Endodermal cell (in vitro differentiated cells): ENCODE measurements at regions not wholly inside any gene's neighbourhood (a gene's known extent, or its start where the extent isn't known, plus 50 kb on each side); places are given as distances from the start of the nearest gene placed in this dataset.

Experiments
- DNase-seq: peaks from one replicate; pipeline ENCODE4 v3.0.0-alpha.2; 2017
- H3K27ac ChIP-seq: 2 replicates; pipeline ENCODE4 v1.5.1; 2013; ENCODE audit warnings: mild to moderate bottlenecking, low read depth, low read length, moderate library complexity
- H3K27me3 ChIP-seq: 2 replicates; pipeline ENCODE4 v1.6.1; 2013; ENCODE audit warnings: mild to moderate bottlenecking, low read length, moderate library complexity; ENCODE audit not compliant: insufficient read depth, control insufficient read depth, poor library complexity, severe bottlenecking
- H3K36me3 ChIP-seq: 2 replicates; pipeline ENCODE4 v1.7.0; 2013; ENCODE audit warnings: mild to moderate bottlenecking, low read length, moderate library complexity; ENCODE audit not compliant: control insufficient read depth, insufficient read depth
- H3K4me1 ChIP-seq: one replicate; pipeline ENCODE4 v1.7.0; 2013; ENCODE audit warnings: low read length; ENCODE audit not compliant: control insufficient read depth, insufficient read depth
- H3K4me3 ChIP-seq: 2 replicates; pipeline ENCODE4 v1.5.1; 2013; ENCODE audit warnings: mild to moderate bottlenecking, low read length, moderate library complexity
- H3K9ac ChIP-seq: 2 replicates; pipeline ENCODE4 v1.6.1; 2013; ENCODE audit warnings: mild to moderate bottlenecking, low read length, moderate library complexity; ENCODE audit not compliant: poor library complexity, severe bottlenecking; ENCODE audit errors: extremely low read depth
- H3K9me3 ChIP-seq: 2 replicates; pipeline ENCODE4 v1.6.1; 2013; ENCODE audit warnings: mild to moderate bottlenecking, low read length, moderate library complexity; ENCODE audit not compliant: control insufficient read depth
- H3K27ac Mint-ChIP-seq: 2 replicates; pipeline ENCODE4 v1.8.0; 2020; ENCODE audit warnings: mixed read lengths
- H3K27me3 Mint-ChIP-seq: 2 replicates; pipeline ENCODE4 v1.8.0; 2021; ENCODE audit warnings: mild to moderate bottlenecking, mixed read lengths; ENCODE audit not compliant: insufficient read depth
- H3K36me3 Mint-ChIP-seq: 2 replicates; pipeline ENCODE4 v1.8.0; 2020; ENCODE audit warnings: low read depth, mixed read lengths
- H3K4me1 Mint-ChIP-seq: 2 replicates; pipeline ENCODE4 v1.8.0; 2020; ENCODE audit warnings: mixed read lengths
- H3K4me3 Mint-ChIP-seq: 2 replicates; pipeline ENCODE4 v1.8.0; 2020; ENCODE audit warnings: mild to moderate bottlenecking, moderate library complexity, mixed read lengths
- H3K9me3 Mint-ChIP-seq: 2 replicates; pipeline ENCODE4 v1.8.0; 2020; ENCODE audit warnings: mild to moderate bottlenecking, mixed read lengths
- WGBS, 2 experiments: methylation state at CpG; one replicate each; pipeline versions ENCODE4 v1.1.5 to v1.1.7; 2013; ENCODE audit warnings: missing lambda C conversion rate in 2 of 2, mixed read lengths in 1 of 2; ENCODE audit not compliant: insufficient coverage in 1 of 2, insufficient read length in 1 of 2; 5-methylcytosine and 5-hydroxymethylcytosine counted together
- TF ChIP-seq, protein P1 (sequence below): fragments of 200-600 bp; sonication (generic); conservative IDR thresholded peaks from 2 replicates; pipeline ENCODE4 v1.5.0; 2021; ENCODE audit warnings: antibody characterized with exemption, mild to moderate bottlenecking

GRCh38 chrX:10939424-10939823, 171.7 kb upstream of the HCCS start:
- Mint-ChIP-seq H3K4me3 (no peak overlapping the region), H3K27ac (no peak overlapping the region), H3K9me3 (peaks cover 37% of the 10 kb centered on the region), H3K4me1 (no peaks in the 10 kb centered on the region), H3K36me3 (no peaks in the 10 kb centered on the region), H3K27me3 (no peaks in the 10 kb centered on the region)
- H3K9me3 ChIP-seq: no peaks in the 10 kb centered on the region
- H3K4me1 ChIP-seq: no peaks in the 10 kb centered on the region
- WGBS, 2 experiments: 93% methylated on average over 2 of the region's 2 CpGs; no CpG with 5 or more reads in 1 of the 2 experiments
- DNase-seq: no peak
- no peak overlapping the region for H3K9ac ChIP-seq
- no peak overlapping the region for H3K27ac ChIP-seq
- no peaks in the 10 kb centered on the region for H3K27me3 ChIP-seq
- no peaks in the 10 kb centered on the region for H3K36me3 ChIP-seq
- no peak overlapping the region for H3K4me3 ChIP-seq
- TF ChIP-seq, protein P1, sequence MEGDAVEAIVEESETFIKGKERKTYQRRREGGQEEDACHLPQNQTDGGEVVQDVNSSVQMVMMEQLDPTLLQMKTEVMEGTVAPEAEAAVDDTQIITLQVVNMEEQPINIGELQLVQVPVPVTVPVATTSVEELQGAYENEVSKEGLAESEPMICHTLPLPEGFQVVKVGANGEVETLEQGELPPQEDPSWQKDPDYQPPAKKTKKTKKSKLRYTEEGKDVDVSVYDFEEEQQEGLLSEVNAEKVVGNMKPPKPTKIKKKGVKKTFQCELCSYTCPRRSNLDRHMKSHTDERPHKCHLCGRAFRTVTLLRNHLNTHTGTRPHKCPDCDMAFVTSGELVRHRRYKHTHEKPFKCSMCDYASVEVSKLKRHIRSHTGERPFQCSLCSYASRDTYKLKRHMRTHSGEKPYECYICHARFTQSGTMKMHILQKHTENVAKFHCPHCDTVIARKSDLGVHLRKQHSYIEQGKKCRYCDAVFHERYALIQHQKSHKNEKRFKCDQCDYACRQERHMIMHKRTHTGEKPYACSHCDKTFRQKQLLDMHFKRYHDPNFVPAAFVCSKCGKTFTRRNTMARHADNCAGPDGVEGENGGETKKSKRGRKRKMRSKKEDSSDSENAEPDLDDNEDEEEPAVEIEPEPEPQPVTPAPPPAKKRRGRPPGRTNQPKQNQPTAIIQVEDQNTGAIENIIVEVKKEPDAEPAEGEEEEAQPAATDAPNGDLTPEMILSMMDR: no peak

DNA sequence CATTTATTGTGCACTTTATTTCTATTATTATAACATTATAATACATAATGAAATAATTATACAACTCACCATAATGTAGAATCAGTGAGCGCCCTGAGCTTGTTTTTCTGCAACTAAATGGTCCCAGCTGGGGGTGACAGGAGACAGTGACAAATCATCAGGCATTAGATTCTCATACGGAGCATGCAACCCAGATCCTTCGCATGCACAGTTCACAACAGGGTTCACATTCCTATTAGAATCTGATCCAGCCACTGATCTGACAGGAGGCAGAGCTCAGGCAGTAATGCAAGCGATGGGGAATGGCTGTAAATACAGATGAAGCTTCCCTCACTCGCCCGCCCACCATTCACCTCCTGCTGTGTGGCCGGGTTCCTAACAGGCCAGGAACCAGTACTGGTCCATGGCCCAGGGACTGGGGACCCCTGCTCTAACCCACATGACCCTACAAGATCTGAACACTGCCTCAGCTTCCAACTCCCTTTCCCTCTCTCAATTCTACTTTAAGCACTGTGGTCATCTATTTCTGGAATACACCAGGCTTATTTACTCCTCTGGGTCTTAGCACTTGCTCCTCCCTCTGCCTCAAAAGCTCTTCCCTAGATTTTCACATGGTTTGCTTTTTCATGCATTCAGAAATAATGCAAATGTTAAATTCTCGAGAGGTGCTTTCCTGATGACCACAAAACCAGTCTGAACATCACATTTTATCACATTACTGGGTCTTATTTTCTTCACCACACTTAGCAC, 166.8 kb upstream of the HCCS start:
- H3K4me1 Mint-ChIP-seq: no peaks in the 10 kb centered on the region
- no peak overlapping the region for H3K27ac Mint-ChIP-seq
- H3K36me3 ChIP-seq: no peaks in the 10 kb centered on the region
- H3K4me3 Mint-ChIP-seq: no peak overlapping the region
- no peaks in the 10 kb centered on the region for H3K27me3 ChIP-seq
- H3K9ac ChIP-seq: no peak overlapping the region
- no peaks in the 10 kb centered on the region for H3K4me1 ChIP-seq
- H3K9me3 Mint-ChIP-seq: peaks cover 29% of the 10 kb centered on the region
- H3K27ac ChIP-seq: no peak overlapping the region
- TF ChIP-seq, protein P1: no peak
- 85 to 100% methylated on average over 1 to 8 of the region's 8 CpGs for WGBS, 2 experiments
- H3K36me3 Mint-ChIP-seq: no peaks in the 10 kb centered on the region
- peak; percentile 47 for DNase-seq
- H3K27me3 Mint-ChIP-seq: no peaks in the 10 kb centered on the region
- no peaks in the 10 kb centered on the region for H3K9me3 ChIP-seq
- H3K4me3 ChIP-seq: no peak overlapping the region

GRCh38 chrX:10945498-10945897, 165.6 kb upstream of the HCCS start:
- no peaks in the 10 kb centered on the region for H3K36me3 ChIP-seq
- H3K4me3 ChIP-seq: no peak overlapping the region
- no peak overlapping the region for H3K9ac ChIP-seq
- H3K9me3 Mint-ChIP-seq: peaks cover 34% of the 10 kb centered on the region
- no peaks in the 10 kb centered on the region for H3K4me1 ChIP-seq
- H3K9me3 ChIP-seq: no peaks in the 10 kb centered on the region
- H3K27me3 Mint-ChIP-seq: no peaks in the 10 kb centered on the region
- peaks cover 7% of the 10 kb centered on the region for H3K4me1 Mint-ChIP-seq
- H3K27ac Mint-ChIP-seq: no peak overlapping the region
- no peaks in the 10 kb centered on the region for H3K36me3 Mint-ChIP-seq
- TF ChIP-seq, protein P1: no peak
- no peak overlapping the region for H3K27ac ChIP-seq
- no peak overlapping the region for H3K4me3 Mint-ChIP-seq
- 80 to 88% methylated on average over 4 of the region's 4 CpGs for WGBS, 2 experiments
- H3K27me3 ChIP-seq: no peaks in the 10 kb centered on the region
- DNase-seq: no peak
